GM18519 (cell line): ENCODE measurements at regions not wholly inside any gene's neighbourhood (a gene's known extent, or its start where the extent isn't known, plus 50 kb on each side); places are given as distances from the start of the nearest gene placed in this dataset.
"Not testable (repeated sequence)": the region's sequence is repeated elsewhere in the genome, so short reads cannot be mapped to it uniquely, and the experiment has no call there.

Source experiments
- ATAC-seq: cut with Tn5 transposase; IDR thresholded peaks from one replicate; pipeline ENCODE4 v1.9.1; 2021; ENCODE audit warnings: mild to moderate bottlenecking, moderate library complexity; ENCODE audit not compliant: unreplicated experiment, low FRiP score

DNA sequence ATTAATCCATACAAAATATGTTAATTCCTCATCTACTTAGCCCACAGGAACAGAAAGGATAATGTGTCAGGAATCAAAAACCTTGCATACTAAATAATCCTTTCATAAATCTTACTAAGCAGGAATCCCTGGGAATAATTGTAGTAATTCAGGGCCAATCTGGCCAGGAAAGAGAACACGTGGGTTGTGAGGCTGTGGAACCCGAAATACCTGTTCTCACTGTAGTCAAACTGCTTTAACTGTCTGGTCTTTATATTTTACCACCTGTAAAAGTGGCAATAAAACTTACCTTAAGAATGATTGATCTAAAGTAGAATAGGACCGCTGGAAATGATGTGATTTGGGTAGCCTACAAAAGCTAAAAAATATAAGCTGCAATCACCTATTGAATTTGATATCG, 1620.9 kb downstream of the STIM2 start:
- ATAC-seq: no peak

DNA sequence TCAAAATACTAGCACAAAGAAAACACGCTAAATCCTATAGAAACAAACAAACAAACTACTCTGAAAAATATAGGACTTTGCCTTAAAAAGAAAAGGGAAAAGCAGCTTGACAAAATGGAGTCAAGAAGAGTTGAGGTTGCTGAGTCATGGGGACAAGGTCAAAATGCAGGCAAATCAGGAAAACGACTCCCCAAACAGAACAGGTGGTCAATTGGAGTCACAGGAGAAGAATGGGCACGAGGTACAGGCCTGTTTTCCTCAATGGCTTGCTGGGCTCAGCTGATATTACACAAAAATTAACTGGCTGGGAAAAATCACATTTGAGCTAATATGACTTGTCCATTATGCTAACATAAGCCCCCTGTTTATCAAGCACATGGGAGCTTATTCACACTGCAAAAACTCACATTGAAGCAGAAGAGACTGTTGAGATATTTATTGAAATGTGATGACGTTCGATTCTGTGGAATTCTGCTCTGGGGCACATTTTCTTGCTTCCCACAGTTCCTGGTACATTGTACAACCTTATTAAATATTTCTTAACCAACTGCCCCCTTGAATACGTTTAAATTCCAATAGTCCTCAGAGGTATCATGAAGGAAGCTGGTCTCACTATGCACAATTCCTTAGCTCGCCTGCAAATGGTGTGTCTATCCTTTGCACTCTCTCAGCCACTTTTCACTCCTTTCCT, 1622.1 kb downstream of the STIM2 start:
- ATAC-seq: no peak

DNA sequence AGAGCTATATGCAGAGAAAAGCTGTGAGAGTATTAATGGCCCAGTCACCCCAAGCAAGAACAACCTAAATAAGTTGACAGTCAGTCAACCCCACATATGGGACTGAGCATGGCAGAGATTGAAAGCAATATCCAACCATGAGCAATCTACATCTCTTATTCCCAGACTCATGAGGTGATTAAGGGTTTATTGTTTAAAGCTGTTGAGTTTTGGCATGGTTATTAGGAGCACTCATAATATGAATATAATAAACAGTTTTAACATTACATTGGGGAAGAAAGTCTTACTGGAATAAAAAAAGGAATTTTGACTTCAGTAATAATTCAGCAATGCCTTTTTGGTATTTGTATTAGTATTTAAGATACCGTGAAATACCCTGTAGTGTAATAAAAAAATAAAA, 1627.4 kb downstream of the STIM2 start:
- no peak for ATAC-seq

DNA sequence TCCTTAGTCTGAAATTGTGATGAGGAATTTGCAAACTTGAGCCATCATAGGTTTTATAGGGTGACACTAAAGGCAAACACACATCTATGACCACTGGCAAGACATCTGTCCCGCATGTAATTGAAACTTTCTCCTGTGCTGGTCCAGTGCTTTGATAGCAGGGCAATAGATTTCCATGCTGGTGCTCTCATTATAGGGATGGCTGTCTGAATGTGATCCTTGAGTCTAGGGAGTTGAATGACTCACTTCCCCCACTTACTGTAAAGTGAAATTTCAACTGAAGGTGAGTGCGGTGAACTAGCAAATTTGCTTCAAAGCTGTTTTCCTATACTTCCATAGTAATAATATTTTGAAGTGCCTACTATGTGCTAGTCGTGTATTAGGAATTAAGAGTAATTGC, 1630.0 kb downstream of the STIM2 start:
- ATAC-seq: no peak

DNA sequence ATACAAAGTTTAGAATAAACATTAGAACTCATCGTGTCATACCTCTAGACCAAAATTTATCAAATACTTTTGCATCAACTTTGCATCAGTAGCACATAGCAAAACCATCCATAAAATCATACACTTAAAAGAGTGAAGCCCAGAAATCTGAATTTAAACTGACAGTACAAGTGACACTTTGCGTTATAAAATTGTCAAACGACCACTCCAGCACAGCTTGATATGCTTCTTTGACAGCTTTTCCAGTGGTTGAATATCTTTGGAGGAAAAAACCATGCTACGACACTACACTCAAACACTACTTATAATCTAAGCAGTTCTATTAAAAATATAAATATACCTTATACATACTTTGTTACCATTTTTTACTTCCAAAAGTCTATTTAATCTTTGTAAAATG, 1644.4 kb downstream of the STIM2 start:
- no peak for ATAC-seq

DNA sequence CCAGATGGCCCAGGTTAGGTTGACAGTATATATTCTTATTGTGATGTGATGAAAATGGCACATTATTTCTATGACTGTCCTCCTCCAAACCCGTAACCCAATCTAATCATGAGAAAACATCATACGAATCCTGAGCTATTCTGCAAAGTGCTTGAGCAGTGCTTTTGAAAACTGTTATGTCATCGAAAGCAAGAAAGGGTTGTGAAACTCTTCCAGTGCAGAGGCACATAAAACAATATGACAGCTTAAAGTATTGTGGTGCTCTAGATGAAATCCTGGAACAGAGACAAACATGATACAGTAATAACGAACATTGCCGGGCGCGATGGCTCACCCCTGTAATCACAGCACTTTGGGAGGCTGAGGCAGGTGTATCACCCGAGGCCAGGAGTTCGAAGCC, 1648.0 kb downstream of the STIM2 start:
- no peak for ATAC-seq

DNA sequence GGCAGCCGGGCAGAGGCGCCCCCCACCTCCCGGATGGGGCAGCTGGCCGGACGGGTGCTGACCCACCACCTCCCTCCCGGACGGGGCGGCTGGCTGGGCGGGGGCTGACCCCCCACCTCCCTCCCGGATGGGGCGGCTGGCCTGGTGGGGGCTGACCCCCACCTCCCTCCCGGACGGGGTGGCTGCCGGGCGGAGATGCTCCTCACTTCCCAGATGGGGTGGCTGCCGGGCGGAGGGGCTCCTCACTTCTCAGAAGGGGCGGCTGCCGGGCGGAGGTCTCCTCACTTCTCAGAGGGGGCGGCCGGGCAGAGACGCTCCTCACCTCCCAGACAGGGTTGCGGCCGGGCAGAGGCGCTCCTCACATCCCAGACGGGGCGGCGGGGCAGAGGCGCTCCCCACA, 1654.1 kb downstream of the STIM2 start:
- ATAC-seq: not testable (repeated sequence)

DNA sequence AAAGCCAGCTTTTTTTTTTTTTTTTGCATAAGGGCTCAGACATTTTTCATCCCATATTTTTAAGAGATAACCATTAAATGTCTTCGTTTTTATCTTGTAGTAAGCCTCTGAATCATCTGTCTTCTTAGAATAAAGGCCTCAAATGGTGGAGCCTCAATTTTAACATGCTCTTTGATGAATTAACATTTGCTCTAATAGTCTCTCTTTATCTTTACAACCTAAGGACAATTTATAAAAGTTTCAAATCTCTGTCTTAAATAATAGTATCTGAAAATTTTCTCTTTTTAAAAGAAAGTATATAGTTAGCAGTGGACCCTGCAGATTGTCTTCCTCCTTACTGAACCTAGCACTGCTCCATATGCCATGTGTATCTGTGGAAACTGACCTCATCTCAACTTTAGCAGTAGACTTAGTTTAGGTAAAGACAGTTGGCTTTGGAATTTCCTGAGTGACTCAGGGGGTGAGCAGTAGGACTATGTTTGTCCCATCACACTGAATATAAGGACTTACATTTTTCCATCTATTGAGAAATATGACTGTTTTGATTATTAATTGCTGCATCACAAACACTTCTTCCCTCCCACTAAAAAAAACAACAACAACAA, 1658.0 kb downstream of the STIM2 start:
- ATAC-seq: no peak

DNA sequence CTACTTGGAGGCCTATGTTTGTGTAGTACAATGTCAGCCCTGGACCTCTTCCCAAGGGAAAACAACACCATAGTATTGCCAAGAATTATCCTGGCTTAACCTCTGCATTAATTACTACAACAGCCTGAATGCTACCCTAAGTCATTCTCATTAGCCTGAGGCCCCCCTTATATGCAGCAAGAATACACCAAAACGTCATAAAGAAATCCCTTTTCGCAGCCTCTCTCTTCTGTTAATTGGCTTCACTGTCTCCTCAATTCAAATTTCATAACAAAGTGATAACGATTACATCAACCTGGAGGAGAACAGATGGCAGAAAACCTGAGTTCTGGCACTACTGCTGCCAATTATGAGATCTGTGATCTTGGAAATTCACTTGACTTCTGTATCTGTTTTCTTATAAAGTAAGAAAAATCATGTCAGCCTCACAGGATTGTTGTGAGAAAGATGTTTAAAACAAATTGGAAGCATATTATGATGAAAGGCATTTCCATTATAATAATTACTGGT, 1663.1 kb downstream of the STIM2 start:
- ATAC-seq: no peak

DNA sequence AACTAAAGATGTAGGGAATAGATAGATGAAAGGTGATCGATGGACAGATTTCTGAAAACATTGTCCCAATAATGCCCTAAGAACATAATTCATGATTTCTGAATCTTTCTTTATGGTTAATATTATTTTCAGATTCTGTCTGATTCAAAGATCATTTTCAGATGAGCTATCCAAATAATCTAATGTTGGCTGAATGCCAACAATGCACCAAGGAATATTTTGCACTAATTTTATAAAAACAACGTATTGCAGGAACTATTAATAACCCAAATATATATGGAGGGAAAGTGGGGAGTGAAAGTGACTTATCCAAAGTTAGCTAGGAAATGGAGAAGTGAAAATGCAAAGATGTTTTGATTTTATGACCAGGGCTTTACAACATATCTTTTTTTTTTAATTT, 1675.5 kb downstream of the STIM2 start:
- no peak for ATAC-seq

DNA sequence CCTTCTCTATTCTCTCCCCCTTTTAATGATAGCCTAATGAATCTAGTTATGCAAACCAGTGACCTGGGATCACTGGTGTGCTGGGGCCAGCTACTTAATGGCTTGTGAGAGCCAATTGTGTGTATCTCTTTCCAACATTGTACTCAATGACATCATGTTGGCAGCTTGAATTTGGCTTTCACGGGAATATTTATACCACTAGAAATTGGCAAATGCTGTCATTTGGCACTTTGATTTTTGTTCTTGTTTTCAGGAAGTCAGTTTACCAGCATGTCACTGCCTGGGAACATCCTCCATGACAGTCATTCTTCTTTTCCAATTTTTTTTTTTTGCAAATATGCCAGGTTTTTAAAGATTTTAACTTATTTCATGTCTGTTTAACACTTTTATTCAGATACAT, 1685.3 kb downstream of the STIM2 start:
- no peak for ATAC-seq

DNA sequence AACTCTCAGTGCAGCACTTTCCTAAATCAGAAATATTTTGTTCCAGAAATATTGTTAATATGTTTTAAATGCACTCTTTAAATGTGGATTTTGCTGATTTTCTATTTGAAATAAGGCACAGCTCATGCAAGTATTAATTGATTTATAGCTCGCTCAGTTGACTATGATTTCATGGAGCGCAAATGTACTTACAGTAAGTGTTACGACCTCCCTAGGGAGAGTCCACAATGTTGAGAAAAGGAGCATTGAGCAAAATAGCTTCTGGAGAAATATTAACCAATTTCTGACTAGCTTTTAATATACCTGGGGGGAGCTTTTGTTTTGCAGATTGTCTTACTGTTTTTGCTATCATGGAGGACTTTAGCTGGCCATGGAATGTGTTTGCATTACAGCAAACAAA, 1687.5 kb downstream of the STIM2 start:
- ATAC-seq: no peak

DNA sequence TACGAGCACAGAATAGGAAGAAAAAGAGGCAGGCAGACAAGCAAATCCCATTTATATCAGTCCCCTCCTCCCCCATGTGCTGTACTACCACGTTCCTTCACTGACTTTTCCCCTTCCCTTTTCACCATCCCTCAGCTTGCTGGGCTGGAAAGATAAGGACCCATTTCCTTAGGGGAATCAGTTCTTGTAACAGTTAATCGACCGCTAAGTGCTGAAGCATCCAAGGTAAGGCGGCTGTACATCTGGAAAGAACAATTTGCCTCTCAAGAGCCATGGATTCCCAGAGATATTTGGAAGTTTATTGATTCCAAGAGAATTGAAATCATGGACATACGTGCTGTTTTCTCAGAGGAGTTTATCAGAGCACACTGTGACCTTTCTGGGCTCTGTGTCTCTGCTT, 1688.0 kb downstream of the STIM2 start:
- no peak for ATAC-seq

DNA sequence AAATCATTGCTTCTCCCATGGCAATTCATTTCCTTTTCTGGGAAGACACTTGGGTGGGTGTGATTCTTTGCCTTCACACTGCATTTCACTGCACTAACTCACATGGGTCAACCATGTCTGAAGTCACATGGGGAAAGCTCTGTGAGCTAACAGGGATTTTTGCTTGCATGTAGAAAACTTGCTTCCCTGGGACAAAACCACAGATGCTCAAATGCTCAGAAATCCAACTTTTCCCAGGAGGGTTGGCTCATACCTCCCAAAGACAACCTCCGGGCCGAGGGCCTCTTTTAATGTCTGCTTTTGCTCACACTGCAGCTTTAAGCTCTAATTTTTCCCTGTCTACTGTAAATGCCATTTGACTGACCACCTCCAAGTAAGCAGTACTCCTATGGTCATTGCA, 1695.2 kb downstream of the STIM2 start:
- ATAC-seq: no peak

DNA sequence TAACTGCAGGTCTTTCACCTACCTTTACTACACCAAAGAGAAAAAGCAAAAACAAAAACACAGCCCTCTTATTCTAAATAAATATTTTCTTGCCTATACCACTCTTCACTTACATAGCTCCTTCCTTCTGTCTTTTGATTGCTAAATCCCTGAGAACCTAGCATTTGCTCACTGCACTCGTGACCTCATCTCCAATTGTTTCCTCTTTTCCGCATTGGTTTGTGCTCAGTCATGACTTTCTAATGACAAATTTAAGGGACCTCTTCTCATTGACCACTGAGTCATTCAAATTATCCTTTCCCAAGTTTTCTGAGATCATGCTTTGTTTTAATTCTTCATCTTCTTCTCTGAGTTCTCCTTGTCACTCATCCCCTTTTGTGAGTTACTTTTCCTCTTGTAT, 1697.1 kb downstream of the STIM2 start:
- ATAC-seq: no peak

DNA sequence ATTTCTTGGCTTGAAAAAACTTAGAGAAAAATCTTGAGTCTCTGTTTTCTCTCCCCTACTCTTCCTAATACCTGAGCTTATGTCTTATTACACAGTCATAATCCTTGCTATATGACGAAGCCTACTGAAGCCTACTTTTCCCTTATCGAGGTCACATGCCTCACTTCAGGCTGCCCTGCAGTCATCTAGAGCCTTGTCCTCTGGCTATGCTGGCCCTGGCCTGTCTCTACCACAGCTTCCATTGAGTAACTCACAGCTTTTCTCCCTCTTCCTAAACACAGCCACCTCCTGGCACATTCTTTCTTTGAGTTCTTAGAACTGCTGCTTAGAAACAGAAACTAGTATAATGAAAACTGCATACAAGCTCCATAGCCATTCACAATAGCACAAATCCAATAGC, 1698.3 kb downstream of the STIM2 start:
- ATAC-seq: no peak

DNA sequence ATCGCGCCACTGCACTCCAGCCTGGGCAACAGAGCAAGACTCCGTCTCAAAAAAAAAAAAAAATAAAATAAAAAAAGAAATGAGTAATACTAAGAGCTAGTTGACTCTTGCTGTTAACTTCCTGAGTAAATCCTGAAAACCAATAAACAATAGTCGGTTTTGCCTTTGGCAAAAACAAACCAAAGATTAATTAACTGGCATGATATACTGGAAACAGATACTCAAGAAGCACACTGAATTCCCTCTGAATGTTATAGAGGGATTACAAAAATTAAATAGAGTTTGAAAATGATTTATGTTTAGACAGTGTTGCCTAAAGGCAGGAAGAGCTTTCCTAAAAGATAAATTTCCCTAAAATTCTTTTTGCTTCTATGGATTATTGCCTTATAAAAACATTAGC, 1702.3 kb downstream of the STIM2 start:
- no peak for ATAC-seq

DNA sequence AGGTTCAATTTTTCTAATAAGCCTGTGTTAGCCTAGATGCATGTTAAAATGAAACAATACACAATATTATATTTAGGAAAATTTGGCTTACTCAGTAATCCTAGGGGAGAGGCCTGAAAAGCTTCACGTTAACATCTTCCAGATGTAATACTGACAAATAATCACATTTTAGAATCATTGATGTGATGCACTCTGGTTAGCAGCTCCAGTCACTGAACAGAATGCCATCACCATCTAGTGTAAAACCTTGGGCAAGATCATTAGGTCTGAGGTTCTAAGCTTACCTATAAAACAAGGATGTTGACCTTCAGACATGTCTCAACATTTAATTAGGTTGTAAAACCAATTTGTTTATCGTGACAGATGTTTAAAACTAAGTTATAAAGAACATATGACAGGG, 1704.8 kb downstream of the STIM2 start:
- no peak for ATAC-seq

DNA sequence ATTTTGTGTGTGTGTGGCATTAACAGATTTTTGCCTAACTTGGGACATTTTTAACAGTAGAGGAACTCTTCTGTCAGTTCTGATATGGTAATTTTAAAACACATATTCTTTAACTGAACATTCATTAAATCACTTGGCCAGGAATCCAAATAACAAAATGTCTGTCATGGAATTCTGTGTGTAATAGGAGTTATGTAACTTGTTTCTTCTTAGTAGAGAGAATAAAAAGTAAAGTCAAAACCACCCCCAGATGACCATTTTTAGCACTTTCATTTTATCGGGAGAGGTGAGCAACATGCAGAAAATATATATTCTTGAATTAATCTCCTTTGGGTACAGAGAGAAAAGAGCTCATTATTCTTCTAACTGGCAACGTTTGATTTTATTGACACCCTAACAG, 1740.3 kb downstream of the STIM2 start:
- ATAC-seq: no peak

DNA sequence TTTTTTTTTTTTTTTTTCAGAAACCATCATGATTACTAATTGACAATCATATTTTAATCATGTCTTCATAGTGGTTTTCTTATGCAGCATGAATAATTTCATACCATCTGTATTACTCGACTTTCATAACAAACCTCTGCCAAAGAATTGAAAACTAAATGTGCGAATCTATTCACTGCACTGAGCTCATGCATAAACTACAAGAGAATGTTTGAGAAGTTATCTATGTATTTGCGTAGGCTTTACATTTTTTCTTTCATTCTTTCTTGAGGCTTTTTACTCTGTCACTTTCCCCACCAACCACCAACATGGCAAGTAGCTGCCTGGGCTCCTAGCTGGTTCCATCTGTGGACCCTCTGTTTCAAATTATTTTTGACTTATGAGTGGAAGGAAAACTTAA, 1761.0 kb downstream of the STIM2 start:
- no peak for ATAC-seq

DNA sequence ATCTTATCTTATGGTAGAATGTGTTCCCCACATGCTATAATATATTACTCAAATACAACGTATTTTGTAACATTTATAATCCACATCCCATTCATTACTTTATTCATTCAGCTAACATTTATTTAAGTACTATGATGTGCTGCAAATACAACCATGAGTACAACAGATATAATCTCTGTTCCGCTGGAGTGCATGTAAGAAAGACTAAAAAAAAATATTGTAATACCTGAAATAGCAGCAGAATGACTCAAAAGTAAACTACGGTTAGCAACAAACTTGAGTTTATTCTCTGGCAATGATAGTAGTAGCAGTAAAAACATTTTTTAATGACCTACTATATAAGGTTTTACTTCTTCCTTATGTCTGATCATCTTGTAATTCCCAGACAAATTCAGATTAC, 1776.3 kb downstream of the STIM2 start:
- no peak for ATAC-seq

DNA sequence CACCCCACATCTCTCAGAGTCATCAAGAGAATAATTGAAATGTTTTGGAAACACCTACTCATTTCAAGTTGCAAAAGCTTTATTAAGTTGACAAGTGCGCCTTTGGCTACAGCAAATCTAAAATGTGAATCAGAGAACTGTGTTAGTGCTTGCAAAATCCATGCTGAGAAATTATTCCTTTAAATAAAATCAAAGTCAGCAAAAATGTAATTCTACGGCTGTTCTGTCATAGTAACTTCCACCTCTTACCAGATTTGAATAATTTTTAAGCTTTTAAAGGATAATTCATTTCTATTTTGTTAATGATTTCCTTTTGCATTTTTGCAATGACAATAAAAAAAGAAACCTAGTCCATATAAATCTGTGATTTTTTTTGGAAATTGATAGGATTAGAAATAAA, 1779.1 kb downstream of the STIM2 start:
- no peak for ATAC-seq
